ENCODE measurements at regions not wholly inside any gene's neighbourhood (a gene's known extent, or its start where the extent isn't known, plus 50 kb on each side); places are given as distances from the start of the nearest gene placed in this dataset.
"Not testable (repeated sequence)": the region's sequence is repeated elsewhere in the genome, so short reads cannot be mapped to it uniquely, and the experiment has no call there.

GRCh38 chr3:98681486-98681885, 81.7 kb upstream of the ST3GAL6 start:
- Histone ChIP-seq H3K4me1 (ENCODE audit: insufficient read depth, low read length, poor library complexity, severe bottlenecking) (no peaks in the 10 kb centered on the region), H2AFZ (ENCODE audit: low read length) (no peak overlapping the region), H3K4me3 (ENCODE audit: low read depth, low read length, poor library complexity, severe bottlenecking) (no peak overlapping the region), H3K4me2 (ENCODE audit: low read length) (no peak overlapping the region), H3K36me3 (ENCODE audit: insufficient read depth, low read length) (no peaks in the 10 kb centered on the region), H3K9me3 (ENCODE audit: low read length) (no peaks in the 10 kb centered on the region), H3K27ac (ENCODE audit: low read depth, low read length, poor library complexity, severe bottlenecking) (no peak overlapping the region), H4K20me1 (ENCODE audit: insufficient read depth, low read length) (no peaks in the 10 kb centered on the region), H3K9me2 (ENCODE audit: insufficient read depth, low read length) (no peaks in the 10 kb centered on the region), H3K79me2 (ENCODE audit: insufficient read depth, low read depth, low read length) (no peaks in the 10 kb centered on the region)
- BruUV-seq (replicated peaks): no TSS peak
- intact Hi-C loops (cut with micrococcal nuclease; ENCODE audit: unreplicated experiment): no loop called here
- ChIA-PET POLR2A (interaction anchor here (0.6 kb wide), 1 partner anchor 497 kb away, joined by 3 read pairs; no protein-coding TSS in a partner anchor), CTCF (ENCODE audit: unreplicated experiment) (no interaction called here)
- no peak for TF ChIP-seq CTCF (conservative IDR thresholded peaks at IDR 0.05; ENCODE audit: low read length)
- no peak for TF ChIP-seq EZH2phosphoT487 (IDR thresholded peaks at IDR 0.05; ENCODE audit: borderline replicate concordance, low read depth, low read length)
- no peak for DNase-seq (ENCODE audit: low spot score)

- H3K36me3 ChIP-seq (ENCODE audit: insufficient read depth, low read length); H3K4me3 ChIP-seq (ENCODE audit: low read depth, low read length, poor library complexity, severe bottlenecking); BruUV-seq (replicated peaks); H2AFZ ChIP-seq (ENCODE audit: low read length); H3K9me3 ChIP-seq (ENCODE audit: low read length); POLR2A ChIA-PET; H3K27ac ChIP-seq (ENCODE audit: low read depth, low read length, poor library complexity, severe bottlenecking); intact Hi-C loops (cut with micrococcal nuclease; ENCODE audit: unreplicated experiment); H3K9me2 ChIP-seq (ENCODE audit: insufficient read depth, low read length); DNase-seq (ENCODE audit: low spot score); H3K4me2 ChIP-seq (ENCODE audit: low read length); H3K79me2 ChIP-seq (ENCODE audit: insufficient read depth, low read depth, low read length); CTCF ChIA-PET (ENCODE audit: unreplicated experiment); H4K20me1 ChIP-seq (ENCODE audit: insufficient read depth, low read length); H3K4me1 ChIP-seq (ENCODE audit: insufficient read depth, low read length, poor library complexity, severe bottlenecking): not testable (repeated sequence)
These were observed 80.7 kb upstream of the ST3GAL6 start for GRCh38 chr3:98682391-98682790.

GRCh38 chr3:98688363-98688762, 74.8 kb upstream of the ST3GAL6 start:
- Histone ChIP-seq H3K4me1 (ENCODE audit: insufficient read depth, low read length, poor library complexity, severe bottlenecking) (no peaks in the 10 kb centered on the region), H3K9me3 (ENCODE audit: low read length) (no peaks in the 10 kb centered on the region), H4K20me1 (ENCODE audit: insufficient read depth, low read length) (no peaks in the 10 kb centered on the region), H2AFZ (ENCODE audit: low read length) (no peak overlapping the region), H3K36me3 (ENCODE audit: insufficient read depth, low read length) (no peaks in the 10 kb centered on the region), H3K9me2 (ENCODE audit: insufficient read depth, low read length) (no peaks in the 10 kb centered on the region), H3K27ac (ENCODE audit: low read depth, low read length, poor library complexity, severe bottlenecking) (no peak overlapping the region), H3K79me2 (ENCODE audit: insufficient read depth, low read depth, low read length) (no peaks in the 10 kb centered on the region), H3K4me3 (ENCODE audit: low read depth, low read length, poor library complexity, severe bottlenecking) (no peak overlapping the region), H3K4me2 (ENCODE audit: low read length) (no peak overlapping the region)
- TF ChIP-seq CTCF (conservative IDR thresholded peaks at IDR 0.05; ENCODE audit: low read length) (no peak), EZH2phosphoT487 (IDR thresholded peaks at IDR 0.05; ENCODE audit: borderline replicate concordance, low read depth, low read length) (no peak)
- DNase-seq (ENCODE audit: low spot score): no peak
- intact Hi-C loops (cut with micrococcal nuclease; ENCODE audit: unreplicated experiment): no loop called here
- CTCF ChIA-PET (ENCODE audit: unreplicated experiment): no interaction called here
- POLR2A ChIA-PET: no interaction called here
- BruUV-seq (replicated peaks): no TSS peak

Measured in OCI-LY7 (cell line).